PC-3 (cell line): ENCODE measurements at regions not wholly inside any gene's neighbourhood (a gene's known extent, or its start where the extent isn't known, plus 50 kb on each side); places are given as distances from the start of the nearest gene placed in this dataset.

Experiments used
- ATAC-seq: fragments of 200-7000 bp; cut with Tn5 transposase; 2 replicates; pipeline ENCODE4 v1.9.1; 2020; ENCODE audit warnings: mild to moderate bottlenecking, moderate library complexity
- BruUV-seq: library from RNA; stranded (reverse); fragments of 400-500 nt; replicated peaks from 2 replicates; lab custom pipeline; 2021; lab: Mats Ljungman, UMichigan
- CTCF ChIA-PET: fragments of 300-600 bp; sonication (Branson Sonifier 250); formaldehyde crosslinking; loops from one replicate; lab custom pipeline; 2022; ENCODE audit warnings: antibody characterized with exemption; lab: Charles Lee
- POLR2A ChIA-PET: fragments of 300-600 bp; sonication (Branson Sonifier 250); formaldehyde crosslinking; loops from one replicate; lab custom pipeline; 2022; ENCODE audit warnings: antibody characterized with exemption; ENCODE audit not compliant: unreplicated experiment; lab: Charles Lee
- DNase-seq: peaks from one replicate; pipeline ENCODE4 v3.0.0-alpha.2; 2015
- H2AFZ ChIP-seq: fragments of 300-600 bp; sonication (generic); 2 replicates; pipeline ENCODE4 v1.6.0; 2016; ENCODE audit warnings: antibody characterized with exemption, low read length
- H3F3A ChIP-seq: fragments of 300-600 bp; sonication (generic); one replicate; pipeline ENCODE4 v1.6.0; 2017; ENCODE audit warnings: antibody characterized with exemption, low read length, control low read depth, mild to moderate bottlenecking; ENCODE audit not compliant: unreplicated experiment
- H3K27ac ChIP-seq: fragments of 300-600 bp; sonication (generic); 2 replicates; pipeline ENCODE4 v1.5.1; 2016; ENCODE audit warnings: mild to moderate bottlenecking, low read length
- H3K27me3 ChIP-seq: fragments of 300-600 bp; sonication (generic); 2 replicates; pipeline ENCODE4 v1.6.1; 2016; ENCODE audit warnings: low read length, mixed read lengths
- H3K36me3 ChIP-seq: fragments of 300-600 bp; sonication (generic); 2 replicates; pipeline ENCODE4 v1.6.1; 2016; ENCODE audit warnings: low read depth, mixed run types, low read length, mixed read lengths
- H3K4me1 ChIP-seq: fragments of 300-600 bp; sonication (generic); 2 replicates; pipeline ENCODE4 v1.5.1; 2016; ENCODE audit warnings: low read length; ENCODE audit not compliant: insufficient read depth
- H3K4me2 ChIP-seq: fragments of 300-600 bp; sonication (generic); 2 replicates; pipeline ENCODE4 v1.6.0; 2016; ENCODE audit warnings: low read length
- H3K4me3 ChIP-seq: fragments of 300-600 bp; sonication (generic); 2 replicates; pipeline ENCODE4 v1.5.1; 2016; ENCODE audit warnings: mild to moderate bottlenecking, low read length, mixed read lengths
- H3K79me2 ChIP-seq: fragments of 300-600 bp; sonication (generic); 2 replicates; pipeline ENCODE4 v1.6.1; 2017; ENCODE audit warnings: low read length, mixed read lengths
- H3K9ac ChIP-seq: fragments of 300-600 bp; sonication (generic); 2 replicates; pipeline ENCODE4 v1.6.0; 2016; ENCODE audit warnings: mild to moderate bottlenecking, low read length
- H3K9me2 ChIP-seq: fragments of 300-600 bp; sonication (generic); replicated peaks from 2 replicates; pipeline ENCODE4 v1.6.1; 2016; ENCODE audit warnings: mixed run types, low read length, mixed read lengths
- H3K9me3 ChIP-seq: fragments of 300-600 bp; sonication (generic); 2 replicates; pipeline ENCODE4 v1.6.1; 2016; ENCODE audit warnings: low read length, mixed read lengths
- H4K20me1 ChIP-seq: fragments of 300-600 bp; sonication (generic); 2 replicates; pipeline ENCODE4 v1.6.1; 2016; ENCODE audit warnings: low read length, mixed read lengths
- EZH2 ChIP-seq: fragments of 300-600 bp; sonication (generic); IDR thresholded peaks from one replicate; pipeline ENCODE4 v1.6.1; 2017; ENCODE audit warnings: antibody characterized with exemption, mild to moderate bottlenecking, low read length; ENCODE audit not compliant: unreplicated experiment
- EZH2phosphoT487 ChIP-seq: fragments of 300-600 bp; sonication (generic); IDR thresholded peaks from 2 replicates; pipeline ENCODE4 v1.6.1; 2018; ENCODE audit warnings: mild to moderate bottlenecking, antibody characterized with exemption, low read length, borderline replicate concordance
- intact Hi-C: fragments of 100-400 bp; cut with micrococcal nuclease; formaldehyde crosslinking; loops from 2 replicates; pipeline ENCODE4 v1.9.0; 2023
- TF ChIP-seq, protein P1 (sequence below): fragments of 300-600 bp; sonication (generic); conservative IDR thresholded peaks from 2 replicates; pipeline ENCODE4 v1.5.1; 2017; ENCODE audit warnings: antibody characterized with exemption, low read depth, mild to moderate bottlenecking, low read length

DNA sequence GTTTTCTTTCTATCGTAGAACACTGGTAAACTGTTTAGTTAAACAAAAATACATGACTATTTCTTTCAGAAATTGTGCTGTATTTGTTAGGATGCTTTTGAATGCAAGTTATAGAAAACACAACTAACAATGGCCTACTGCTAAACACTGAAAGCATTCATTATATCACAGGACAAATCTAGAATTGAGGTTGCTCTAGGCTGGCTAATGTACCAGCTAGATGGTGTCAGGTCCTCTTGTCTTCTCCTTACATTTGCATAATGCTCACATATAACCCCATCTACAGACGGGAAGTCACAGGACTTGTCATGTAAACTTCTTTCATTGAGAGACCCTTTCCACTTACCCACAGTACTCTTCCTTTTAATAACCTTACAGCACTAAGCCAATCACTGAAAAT is 586.8 kb downstream of the DSC3 start:
- CTCF ChIA-PET: no interaction called here

DNA sequence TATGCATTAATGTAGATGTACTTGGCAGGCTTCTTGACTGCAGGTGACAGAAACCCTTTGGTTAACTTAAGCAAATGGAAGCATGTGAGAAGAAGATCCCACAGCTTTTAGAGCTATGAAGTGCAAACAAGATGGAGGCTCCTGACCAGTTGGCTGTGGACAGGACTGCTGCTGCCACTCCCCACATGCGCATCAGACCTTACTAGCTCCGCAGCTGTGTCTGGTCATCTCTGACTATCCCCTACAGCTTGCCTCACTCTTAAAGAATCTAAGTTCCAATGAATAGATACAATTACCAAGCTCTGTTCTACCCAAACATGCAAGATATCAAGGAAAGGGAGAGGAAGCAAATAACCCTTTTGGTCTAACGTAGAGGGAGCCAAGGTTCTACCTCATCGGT is 587.6 kb downstream of the DSC3 start:
- no peaks in the 10 kb centered on the region for H3K9me3 ChIP-seq
- no peaks in the 10 kb centered on the region for H3K79me2 ChIP-seq
- H3K36me3 ChIP-seq: no peaks in the 10 kb centered on the region
- ATAC-seq (no peak), DNase-seq (no peak)
- no peak overlapping the region for H3K4me3 ChIP-seq
- no peaks in the 10 kb centered on the region for H3K4me1 ChIP-seq
- TF ChIP-seq EZH2 (no peak), EZH2phosphoT487 (no peak)
- TF ChIP-seq, protein P1, sequence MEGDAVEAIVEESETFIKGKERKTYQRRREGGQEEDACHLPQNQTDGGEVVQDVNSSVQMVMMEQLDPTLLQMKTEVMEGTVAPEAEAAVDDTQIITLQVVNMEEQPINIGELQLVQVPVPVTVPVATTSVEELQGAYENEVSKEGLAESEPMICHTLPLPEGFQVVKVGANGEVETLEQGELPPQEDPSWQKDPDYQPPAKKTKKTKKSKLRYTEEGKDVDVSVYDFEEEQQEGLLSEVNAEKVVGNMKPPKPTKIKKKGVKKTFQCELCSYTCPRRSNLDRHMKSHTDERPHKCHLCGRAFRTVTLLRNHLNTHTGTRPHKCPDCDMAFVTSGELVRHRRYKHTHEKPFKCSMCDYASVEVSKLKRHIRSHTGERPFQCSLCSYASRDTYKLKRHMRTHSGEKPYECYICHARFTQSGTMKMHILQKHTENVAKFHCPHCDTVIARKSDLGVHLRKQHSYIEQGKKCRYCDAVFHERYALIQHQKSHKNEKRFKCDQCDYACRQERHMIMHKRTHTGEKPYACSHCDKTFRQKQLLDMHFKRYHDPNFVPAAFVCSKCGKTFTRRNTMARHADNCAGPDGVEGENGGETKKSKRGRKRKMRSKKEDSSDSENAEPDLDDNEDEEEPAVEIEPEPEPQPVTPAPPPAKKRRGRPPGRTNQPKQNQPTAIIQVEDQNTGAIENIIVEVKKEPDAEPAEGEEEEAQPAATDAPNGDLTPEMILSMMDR: no peak
- H2AFZ ChIP-seq: no peak overlapping the region
- POLR2A ChIA-PET: no interaction called here
- no peaks in the 10 kb centered on the region for H3K9me2 ChIP-seq
- CTCF ChIA-PET: no interaction called here
- no peak overlapping the region for H3K27ac ChIP-seq
- BruUV-seq: no TSS peak
- no peak overlapping the region for H3K4me2 ChIP-seq
- no peak overlapping the region for H3K9ac ChIP-seq
- intact Hi-C loops: loop anchor here (5.0 to 10.0 kb wide), 3 partner anchors 170 to 517 kb away; no protein-coding TSS in a partner anchor
- H4K20me1 ChIP-seq: no peaks in the 10 kb centered on the region
- no peaks in the 10 kb centered on the region for H3K27me3 ChIP-seq
- no peaks in the 10 kb centered on the region for H3F3A ChIP-seq

More for the DNA sequence above, 586.8 kb downstream of the DSC3 start:
- Histone ChIP-seq H4K20me1 (no peaks in the 10 kb centered on the region), H3K36me3 (no peaks in the 10 kb centered on the region), H2AFZ (no peak overlapping the region), H3F3A (no peaks in the 10 kb centered on the region), H3K4me2 (no peak overlapping the region), H3K4me3 (no peak overlapping the region), H3K9me2 (no peaks in the 10 kb centered on the region), H3K27me3 (no peaks in the 10 kb centered on the region), H3K9me3 (no peaks in the 10 kb centered on the region), H3K27ac (no peak overlapping the region), H3K4me1 (no peaks in the 10 kb centered on the region), H3K9ac (no peak overlapping the region), H3K79me2 (no peaks in the 10 kb centered on the region)
- intact Hi-C loops: loop anchor here (5.0 to 10.0 kb wide), 3 partner anchors 169 to 517 kb away; no protein-coding TSS in a partner anchor
- POLR2A ChIA-PET: no interaction called here
- no peak for DNase-seq
- TF ChIP-seq EZH2: no peak
- no peak for TF ChIP-seq EZH2phosphoT487
- TF ChIP-seq, protein P1: no peak
- BruUV-seq: no TSS peak
- ATAC-seq: no peak

DNA sequence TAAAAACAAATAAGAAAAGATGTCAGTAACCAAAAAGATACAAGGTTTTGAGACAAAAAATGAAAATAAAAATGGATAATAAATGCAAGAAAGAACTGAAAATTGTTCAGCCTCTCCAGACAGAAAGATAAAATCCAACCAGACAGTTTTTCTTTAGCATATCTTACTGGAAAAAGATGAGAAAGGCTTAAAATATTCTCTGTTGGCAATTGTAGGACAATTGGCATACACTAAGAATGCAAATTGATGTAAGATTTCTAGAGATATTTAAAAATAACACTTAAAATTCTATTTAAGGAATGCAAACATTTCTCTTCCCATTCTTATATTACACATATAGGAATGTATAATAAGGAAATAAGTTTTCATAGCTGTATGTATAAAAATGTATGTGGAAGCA is 590.6 kb downstream of the DSC3 start:
- Histone ChIP-seq H3K4me3 (no peak overlapping the region), H3F3A (no peaks in the 10 kb centered on the region), H3K27ac (no peak overlapping the region), H3K79me2 (no peaks in the 10 kb centered on the region), H3K9me3 (no peaks in the 10 kb centered on the region), H3K9me2 (no peaks in the 10 kb centered on the region), H3K4me1 (no peaks in the 10 kb centered on the region), H2AFZ (no peak overlapping the region), H3K36me3 (no peaks in the 10 kb centered on the region), H3K27me3 (no peaks in the 10 kb centered on the region), H4K20me1 (no peaks in the 10 kb centered on the region), H3K9ac (no peak overlapping the region), H3K4me2 (no peak overlapping the region)
- intact Hi-C loops: loop anchor here (10.0 kb wide), 2 partner anchors 173 to 373 kb away; no protein-coding TSS in a partner anchor
- POLR2A ChIA-PET: no interaction called here
- BruUV-seq: no TSS peak
- CTCF ChIA-PET: no interaction called here
- ATAC-seq (no peak), DNase-seq (no peak)
- no peak for TF ChIP-seq EZH2
- TF ChIP-seq, protein P1: no peak
- no peak for TF ChIP-seq EZH2phosphoT487
